ENCODE measurements at regions not wholly inside any gene's neighbourhood (a gene's known extent, or its start where the extent isn't known, plus 50 kb on each side); places are given as distances from the start of the nearest gene placed in this dataset.

DNA sequence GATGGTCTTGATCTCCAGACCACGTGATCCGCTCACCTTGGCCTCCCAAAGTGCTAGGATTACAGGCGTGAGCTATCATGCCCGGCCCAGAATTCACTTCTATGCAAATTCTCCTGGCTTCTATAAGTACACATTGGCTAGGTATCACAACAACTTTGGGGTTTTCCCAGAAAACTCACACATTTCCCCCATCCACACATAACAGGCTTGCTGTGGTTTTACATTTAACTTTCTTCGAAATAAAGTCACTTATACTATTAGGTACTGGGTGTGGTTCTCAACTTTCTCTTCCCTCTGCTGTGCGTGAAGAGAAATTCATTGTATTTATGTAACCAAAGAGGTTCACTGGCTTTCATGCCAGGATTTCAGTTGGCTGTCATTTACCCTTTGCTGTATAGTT, 439.4 kb upstream of the CWC22 start:
- no peaks in the 10 kb centered on the region for H3K27me3 ChIP-seq (ENCODE audit: control insufficient read depth, insufficient read depth, low read length)
- H3K79me2 ChIP-seq: no peaks in the 10 kb centered on the region
- no peak overlapping the region for H3K4me3 ChIP-seq (ENCODE audit: low read depth, low read length)

DNA sequence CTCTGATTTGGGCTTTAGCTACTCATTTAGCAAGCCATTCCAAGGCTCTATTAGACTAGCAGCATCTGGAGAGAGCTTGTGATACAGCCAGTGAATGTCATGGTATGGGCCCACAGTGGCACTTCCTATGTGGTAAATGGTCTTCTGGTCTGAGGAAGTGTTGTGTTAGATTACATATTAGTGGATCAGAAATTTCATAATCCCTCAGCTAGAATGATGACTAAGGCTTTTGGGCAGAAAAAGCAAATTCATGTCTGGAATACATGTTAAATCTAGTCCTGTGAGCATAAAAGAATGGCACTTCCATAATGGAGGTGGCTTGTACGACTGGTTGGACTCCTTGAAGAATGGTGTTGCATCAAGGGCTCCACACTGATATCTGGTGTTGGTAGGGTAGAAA, 436.8 kb upstream of the CWC22 start:
- H3K9me3 ChIP-seq (ENCODE audit: control insufficient read depth, low read length): no peaks in the 10 kb centered on the region
- H3K4me3 ChIP-seq (ENCODE audit: low read depth, low read length): no peak overlapping the region
- no peak overlapping the region for H3K27ac ChIP-seq
- H3K4me2 ChIP-seq (ENCODE audit: low read length): no peak overlapping the region
- H3K27me3 ChIP-seq (ENCODE audit: control insufficient read depth, insufficient read depth, low read length): no peaks in the 10 kb centered on the region
- no peaks in the 10 kb centered on the region for H3K79me2 ChIP-seq
- no peak overlapping the region for H3K9ac ChIP-seq
- no peaks in the 10 kb centered on the region for H3K36me3 ChIP-seq (ENCODE audit: control insufficient read depth, insufficient read depth, low read length)
- H3K4me1 ChIP-seq: no peaks in the 10 kb centered on the region
- TF ChIP-seq, protein P1, sequence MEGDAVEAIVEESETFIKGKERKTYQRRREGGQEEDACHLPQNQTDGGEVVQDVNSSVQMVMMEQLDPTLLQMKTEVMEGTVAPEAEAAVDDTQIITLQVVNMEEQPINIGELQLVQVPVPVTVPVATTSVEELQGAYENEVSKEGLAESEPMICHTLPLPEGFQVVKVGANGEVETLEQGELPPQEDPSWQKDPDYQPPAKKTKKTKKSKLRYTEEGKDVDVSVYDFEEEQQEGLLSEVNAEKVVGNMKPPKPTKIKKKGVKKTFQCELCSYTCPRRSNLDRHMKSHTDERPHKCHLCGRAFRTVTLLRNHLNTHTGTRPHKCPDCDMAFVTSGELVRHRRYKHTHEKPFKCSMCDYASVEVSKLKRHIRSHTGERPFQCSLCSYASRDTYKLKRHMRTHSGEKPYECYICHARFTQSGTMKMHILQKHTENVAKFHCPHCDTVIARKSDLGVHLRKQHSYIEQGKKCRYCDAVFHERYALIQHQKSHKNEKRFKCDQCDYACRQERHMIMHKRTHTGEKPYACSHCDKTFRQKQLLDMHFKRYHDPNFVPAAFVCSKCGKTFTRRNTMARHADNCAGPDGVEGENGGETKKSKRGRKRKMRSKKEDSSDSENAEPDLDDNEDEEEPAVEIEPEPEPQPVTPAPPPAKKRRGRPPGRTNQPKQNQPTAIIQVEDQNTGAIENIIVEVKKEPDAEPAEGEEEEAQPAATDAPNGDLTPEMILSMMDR (IDR thresholded peaks at IDR 0.05): no peak
- H2AFZ ChIP-seq: no peak overlapping the region

More for the DNA sequence above, 439.4 kb upstream of the CWC22 start:
- H3K9me3 ChIP-seq (ENCODE audit: control insufficient read depth, low read length): no peaks in the 10 kb centered on the region
- H2AFZ ChIP-seq: no peak overlapping the region
- no peaks in the 10 kb centered on the region for H3K36me3 ChIP-seq (ENCODE audit: control insufficient read depth, insufficient read depth, low read length)
- H3K4me2 ChIP-seq (ENCODE audit: low read length): no peak overlapping the region
- H3K9ac ChIP-seq: no peak overlapping the region
- TF ChIP-seq, protein P1 (IDR thresholded peaks at IDR 0.05): no peak
- H3K27ac ChIP-seq: no peak overlapping the region
- no peaks in the 10 kb centered on the region for H3K4me1 ChIP-seq

DNA sequence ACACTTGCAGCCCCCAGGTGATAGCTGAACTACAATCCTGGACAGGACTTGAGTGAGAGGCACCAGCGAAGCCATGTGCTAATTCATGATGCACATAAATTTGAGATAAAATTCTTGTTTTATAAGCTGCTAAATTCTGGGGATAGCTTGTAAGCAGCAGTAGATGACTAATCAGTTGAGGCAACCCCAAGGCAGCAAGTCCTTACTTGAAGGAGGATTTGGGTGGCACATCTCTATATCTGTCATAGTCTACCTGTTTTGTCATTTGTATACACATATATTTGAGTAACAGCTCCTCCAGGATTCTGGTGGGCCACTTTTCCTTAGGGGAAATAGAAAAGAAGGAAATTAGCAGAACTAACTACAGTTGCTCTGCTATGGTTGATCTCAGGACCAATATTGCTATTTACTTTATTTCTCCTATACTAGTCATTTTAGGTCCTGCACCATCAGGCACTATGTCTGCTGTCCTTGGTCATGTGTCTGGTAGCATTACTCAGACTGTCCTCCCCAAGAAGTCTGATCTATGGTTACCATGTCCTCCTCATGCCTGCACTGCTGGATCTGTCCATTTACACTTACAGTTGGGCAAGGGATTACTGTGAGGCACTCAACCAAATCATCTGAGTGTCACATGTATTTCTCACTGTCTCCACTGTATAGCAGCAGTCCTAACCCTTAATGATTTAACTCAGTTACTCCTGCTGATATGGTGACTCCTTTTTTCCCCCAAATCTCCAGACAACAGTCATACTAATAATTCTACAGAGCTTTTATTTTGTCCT, 436.0 kb upstream of the CWC22 start:
- TF ChIP-seq, protein P1 (IDR thresholded peaks at IDR 0.05): no peak
- Histone ChIP-seq H3K9me3 (ENCODE audit: control insufficient read depth, low read length) (no peaks in the 10 kb centered on the region), H2AFZ (no peak overlapping the region), H3K9ac (no peak overlapping the region), H3K36me3 (ENCODE audit: control insufficient read depth, insufficient read depth, low read length) (no peaks in the 10 kb centered on the region), H3K4me3 (ENCODE audit: low read depth, low read length) (no peak overlapping the region), H3K79me2 (no peaks in the 10 kb centered on the region), H3K27me3 (ENCODE audit: control insufficient read depth, insufficient read depth, low read length) (no peaks in the 10 kb centered on the region), H3K4me2 (ENCODE audit: low read length) (no peak overlapping the region), H3K27ac (no peak overlapping the region), H3K4me1 (no peaks in the 10 kb centered on the region)

DNA sequence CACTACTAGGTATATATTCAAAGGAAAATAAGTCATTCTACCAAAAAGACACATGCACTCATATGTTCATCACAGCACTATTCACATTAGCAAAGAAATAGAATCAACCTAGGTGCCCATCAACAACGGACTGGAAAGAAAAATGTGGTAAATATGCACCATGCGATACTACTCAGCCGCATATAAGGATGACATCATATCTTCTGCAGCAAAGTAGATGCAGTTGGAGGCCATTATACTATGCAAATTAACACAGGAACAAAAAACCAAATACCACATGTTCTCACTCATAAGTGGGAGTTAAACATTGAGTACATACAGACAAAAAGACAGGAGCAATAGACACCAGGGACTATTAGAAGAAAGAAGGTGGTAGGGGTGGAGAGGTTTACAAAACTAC, 412.1 kb upstream of the CWC22 start:
- no peaks in the 10 kb centered on the region for H3K27me3 ChIP-seq (ENCODE audit: control insufficient read depth, insufficient read depth, low read length)
- no peak overlapping the region for H3K4me2 ChIP-seq (ENCODE audit: low read length)
- no peak overlapping the region for H3K9ac ChIP-seq
- no peak overlapping the region for H2AFZ ChIP-seq
- TF ChIP-seq, protein P1 (IDR thresholded peaks at IDR 0.05): no peak
- no peak overlapping the region for H3K27ac ChIP-seq
- no peaks in the 10 kb centered on the region for H3K79me2 ChIP-seq
- no peaks in the 10 kb centered on the region for H3K36me3 ChIP-seq (ENCODE audit: control insufficient read depth, insufficient read depth, low read length)
- H3K4me3 ChIP-seq (ENCODE audit: low read depth, low read length): no peak overlapping the region
- H3K4me1 ChIP-seq: no peaks in the 10 kb centered on the region
- no peaks in the 10 kb centered on the region for H3K9me3 ChIP-seq (ENCODE audit: control insufficient read depth, low read length)

DNA sequence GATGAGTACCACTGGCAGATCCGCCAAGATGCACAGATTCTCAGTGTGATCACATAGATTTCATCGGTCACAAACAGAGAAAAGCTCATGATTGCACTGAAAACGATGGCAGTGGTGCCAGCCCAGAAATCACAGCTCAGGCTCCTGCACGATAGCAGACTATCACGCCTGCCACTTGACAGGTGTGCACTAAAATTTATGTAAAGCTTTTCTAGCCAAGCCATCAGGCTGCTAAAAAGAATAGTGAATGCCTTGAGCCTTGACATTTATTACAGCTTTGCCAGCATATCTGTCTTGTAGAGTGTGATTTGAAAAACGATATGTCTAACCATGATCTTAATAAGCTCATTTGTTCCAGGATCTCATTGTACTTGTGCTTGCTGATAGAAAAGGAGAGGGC, 409.5 kb upstream of the CWC22 start:
- TF ChIP-seq, protein P1 (IDR thresholded peaks at IDR 0.05): no peak
- no peak overlapping the region for H3K4me3 ChIP-seq (ENCODE audit: low read depth, low read length)
- H3K4me2 ChIP-seq (ENCODE audit: low read length): no peak overlapping the region
- H3K9ac ChIP-seq: no peak overlapping the region
- no peaks in the 10 kb centered on the region for H3K79me2 ChIP-seq
- no peak overlapping the region for H3K27ac ChIP-seq
- H3K4me1 ChIP-seq: no peaks in the 10 kb centered on the region
- peak overlapping the region; percentile 48 for H2AFZ ChIP-seq
- no peaks in the 10 kb centered on the region for H3K36me3 ChIP-seq (ENCODE audit: control insufficient read depth, insufficient read depth, low read length)
- H3K27me3 ChIP-seq (ENCODE audit: control insufficient read depth, insufficient read depth, low read length): no peaks in the 10 kb centered on the region
- H3K9me3 ChIP-seq (ENCODE audit: control insufficient read depth, low read length): no peaks in the 10 kb centered on the region

Data from parathyroid adenoma (tissue), 2 donors.